22Rv1 (cell line): ENCODE measurements at regions not wholly inside any gene's neighbourhood (a gene's known extent, or its start where the extent isn't known, plus 50 kb on each side); places are given as distances from the start of the nearest gene placed in this dataset.

Experiments
- H3K27ac ChIP-seq: fragments of 450-650 bp; 2 replicates; pipeline ENCODE4 v1.5.1; 2017
- CTCF ChIP-seq: fragments of 450-650 bp; IDR thresholded peaks from 2 replicates; pipeline ENCODE4 v1.5.1; 2017; ENCODE audit warnings: mild to moderate bottlenecking
- ZFX ChIP-seq: fragments of 450-650 bp; IDR thresholded peaks from 2 replicates; pipeline ENCODE4 v1.6.1; 2017; ENCODE audit warnings: antibody characterized with exemption, borderline replicate concordance

GRCh38 chr13:54356849-54357248 is 1328.2 kb downstream of the OLFM4 start:
- no peak overlapping the region for H3K27ac ChIP-seq
- TF ChIP-seq ZFX (no peak), CTCF (no peak)

- no peak for TF ChIP-seq ZFX
- no peak for TF ChIP-seq CTCF
- no peak overlapping the region for H3K27ac ChIP-seq
These were observed 1328.8 kb downstream of the OLFM4 start for GRCh38 chr13:54357284-54357933.

GRCh38 chr13:54361460-54361859 is 1332.8 kb downstream of the OLFM4 start:
- no peak for TF ChIP-seq ZFX
- H3K27ac ChIP-seq: no peak overlapping the region

GRCh38 chr13:54366728-54367127 is 1338.1 kb downstream of the OLFM4 start:
- H3K27ac ChIP-seq: no peak overlapping the region
- TF ChIP-seq CTCF (no peak), ZFX (no peak)

GRCh38 chr13:54367639-54368271 is 1339.1 kb downstream of the OLFM4 start:
- no peak for TF ChIP-seq ZFX
- TF ChIP-seq CTCF: no peak
- H3K27ac ChIP-seq: no peak overlapping the region

- no peak for TF ChIP-seq CTCF
- TF ChIP-seq ZFX: no peak
- no peak overlapping the region for H3K27ac ChIP-seq
These were observed 1339.8 kb downstream of the OLFM4 start for GRCh38 chr13:54368387-54368786.

- H3K27ac ChIP-seq: no peak overlapping the region
- no peak for TF ChIP-seq CTCF
- no peak for TF ChIP-seq ZFX
These were observed 1344.6 kb downstream of the OLFM4 start for GRCh38 chr13:54373211-54373610.
